ENCODE measurements at regions not wholly inside any gene's neighbourhood (a gene's known extent, or its start where the extent isn't known, plus 50 kb on each side); places are given as distances from the start of the nearest gene placed in this dataset.

- ATAC-seq (ENCODE audit: low read depth) (no peak), DNase-seq (no peak)
- no peak overlapping the region for H3K27ac ChIP-seq (ENCODE audit: low read length in 2 of 2)
- H3K9me3 Mint-ChIP-seq (ENCODE audit: insufficient read depth), result peaks cover 3% of the 10 kb centered on the region
- H3K9ac ChIP-seq (ENCODE audit: low read length), result no peak overlapping the region
- H3K4me1 Mint-ChIP-seq, result no peaks in the 10 kb centered on the region
- H3K36me3 ChIP-seq (replicated peaks in 1 of 2; ENCODE audit: control extremely low read depth in 1 of 2, control insufficient read depth in 1 of 2, extremely low read depth in 1 of 2, insufficient read depth in 2 of 2, low read length in 1 of 2), result no peaks in the 10 kb centered on the region
- POLR2A ChIA-PET, result no interaction called here
- no peak for TF ChIP-seq CTCF (IDR thresholded peaks at IDR 0.05)
- TF ChIP-seq EZH2 (IDR thresholded peaks at IDR 0.05; ENCODE audit: borderline replicate concordance, insufficient read depth, low read depth, low read length, poor library complexity, severe bottlenecking), result no peak
- peaks cover 0 to 6% (median 1%) of the 10 kb centered on the region in 3 donors for H3K9me3 ChIP-seq (ENCODE audit: control extremely low read depth in 1 of 3, control insufficient read depth in 2 of 3, insufficient read depth in 1 of 3, low read length in 2 of 3)
- WGBS (ENCODE audit: insufficient coverage), result no CpG with 5 or more reads among the region's 2 CpGs
- no peak overlapping the region for H3K4me3 ChIP-seq (ENCODE audit: control extremely low read depth in 1 of 5, extremely low read depth in 1 of 5, insufficient read depth in 1 of 5, low read depth in 2 of 5, low read length in 4 of 5)
- H2AFZ ChIP-seq (ENCODE audit: insufficient read depth, low read depth, low read length, poor library complexity, severe bottlenecking), result no peak overlapping the region
- no peaks in the 10 kb centered on the region for H3K4me1 ChIP-seq (ENCODE audit: control insufficient read depth in 2 of 2, insufficient read depth in 2 of 2, low read length in 2 of 2)
- no peak overlapping the region for H3K4me2 ChIP-seq (replicated peaks; ENCODE audit: low read depth, low read length, poor library complexity, severe bottlenecking)
- no peak overlapping the region for H3K4me3 Mint-ChIP-seq
- H3K79me2 ChIP-seq (ENCODE audit: control insufficient read depth, insufficient read depth, low read length), result no peaks in the 10 kb centered on the region
- no peaks in the 10 kb centered on the region for H3K27me3 Mint-ChIP-seq
- H3K27me3 ChIP-seq (replicated peaks in 1 of 4; ENCODE audit: control extremely low read depth in 1 of 4, control insufficient read depth in 3 of 4, insufficient read depth in 4 of 4, low read length in 3 of 4), result no peaks in the 10 kb centered on the region
- no peaks in the 10 kb centered on the region for H4K20me1 ChIP-seq (ENCODE audit: control insufficient read depth, insufficient read depth, low read length, poor library complexity, severe bottlenecking)
- CTCF ChIA-PET, result no interaction called here
- H3K27ac Mint-ChIP-seq, result no peak overlapping the region
- intact Hi-C loops (cut with micrococcal nuclease), result no loop called here
Measured at GRCh38 chr2:193537531-193537930, 1342.8 kb upstream of the TMEFF2 start.

GRCh38 chr2:193528458-193528857, 1333.7 kb upstream of the TMEFF2 start:
- Mint-ChIP-seq H3K27ac (no peak overlapping the region), H3K4me1 (no peaks in the 10 kb centered on the region), H3K9me3 (ENCODE audit: insufficient read depth) (no peaks in the 10 kb centered on the region), H3K27me3 (no peaks in the 10 kb centered on the region), H3K4me3 (no peak overlapping the region)
- Histone ChIP-seq H3K27me3 (replicated peaks in 1 of 4; ENCODE audit: control extremely low read depth in 1 of 4, control insufficient read depth in 3 of 4, insufficient read depth in 4 of 4, low read length in 3 of 4) (no peaks in the 10 kb centered on the region), H3K79me2 (ENCODE audit: control insufficient read depth, insufficient read depth, low read length) (no peaks in the 10 kb centered on the region), H3K27ac (ENCODE audit: low read length in 2 of 2) (no peak overlapping the region), H3K9me3 (ENCODE audit: control extremely low read depth in 1 of 3, control insufficient read depth in 2 of 3, insufficient read depth in 1 of 3, low read length in 2 of 3) (peaks cover 0 to 1% (median 0%) of the 10 kb centered on the region in 3 donors), H3K4me2 (replicated peaks; ENCODE audit: low read depth, low read length, poor library complexity, severe bottlenecking) (no peak overlapping the region), H3K4me3 (ENCODE audit: control extremely low read depth in 1 of 5, extremely low read depth in 1 of 5, insufficient read depth in 1 of 5, low read depth in 2 of 5, low read length in 4 of 5) (no peak overlapping the region), H4K20me1 (ENCODE audit: control insufficient read depth, insufficient read depth, low read length, poor library complexity, severe bottlenecking) (no peaks in the 10 kb centered on the region), H3K4me1 (ENCODE audit: control insufficient read depth in 2 of 2, insufficient read depth in 2 of 2, low read length in 2 of 2) (no peaks in the 10 kb centered on the region), H3K36me3 (replicated peaks in 1 of 2; ENCODE audit: control extremely low read depth in 1 of 2, control insufficient read depth in 1 of 2, extremely low read depth in 1 of 2, insufficient read depth in 2 of 2, low read length in 1 of 2) (no peaks in the 10 kb centered on the region), H2AFZ (ENCODE audit: insufficient read depth, low read depth, low read length, poor library complexity, severe bottlenecking) (no peak overlapping the region), H3K9ac (ENCODE audit: low read length) (no peak overlapping the region)
- ChIA-PET POLR2A (no interaction called here), CTCF (no interaction called here)
- WGBS (ENCODE audit: insufficient coverage), result 88% methylated on average over 1 of the region's 1 CpG
- intact Hi-C loops (cut with micrococcal nuclease), result no loop called here
- ATAC-seq (ENCODE audit: low read depth) (no peak), DNase-seq (no peak)
- TF ChIP-seq EZH2 (IDR thresholded peaks at IDR 0.05; ENCODE audit: borderline replicate concordance, insufficient read depth, low read depth, low read length, poor library complexity, severe bottlenecking) (no peak), CTCF (IDR thresholded peaks at IDR 0.05) (no peak)

Data from B cell (primary cell).